Omental fat pad (tissue), 3 donors: ENCODE measurements at regions not wholly inside any gene's neighbourhood (a gene's known extent, or its start where the extent isn't known, plus 50 kb on each side); places are given as distances from the start of the nearest gene placed in this dataset.

ENCODE experiments used
- ATAC-seq: fragments of 150-250 bp; one replicate; pipeline ENCODE4 v1.9.1; 2016; ENCODE audit warnings: mild to moderate bottlenecking, moderate library complexity; ENCODE audit not compliant: low FRiP score
- DNase-seq: peaks from one replicate; pipeline ENCODE4 v3.0.0-alpha.2; 2019; ENCODE audit warnings: low spot score
- CTCF ChIP-seq, 3 donors: fragments of 450-650 bp; IDR thresholded peaks; one replicate each; pipeline ENCODE4 v1.5.1; 2016 to 2017; ENCODE audit warnings: antibody characterized with exemption in 3 of 3, mild to moderate bottlenecking in 3 of 3, moderate library complexity in 2 of 3

DNA sequence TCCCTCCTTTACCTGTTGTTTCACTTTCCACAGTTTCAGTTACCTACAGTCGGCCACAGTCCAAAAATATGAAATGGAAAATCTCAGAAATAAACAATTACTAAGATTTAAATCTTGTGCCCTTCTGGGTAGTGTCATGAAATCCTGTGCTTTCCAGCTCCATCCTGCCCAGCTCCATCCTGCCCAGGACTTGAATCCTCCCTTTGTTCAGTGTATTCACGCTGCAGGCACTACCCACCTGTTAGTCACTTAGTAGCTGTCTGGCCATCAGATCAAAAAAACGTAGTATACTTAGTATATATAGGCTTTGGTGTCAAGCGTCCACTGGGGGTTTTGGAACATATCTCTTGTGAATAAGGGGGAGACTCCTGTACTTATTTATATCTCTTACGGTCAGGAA is 329.0 kb upstream of the SEMA6D start:
- ATAC-seq (no peak), DNase-seq (no peak)
- TF ChIP-seq CTCF (IDR thresholded peaks at IDR 0.05): no peak

DNA sequence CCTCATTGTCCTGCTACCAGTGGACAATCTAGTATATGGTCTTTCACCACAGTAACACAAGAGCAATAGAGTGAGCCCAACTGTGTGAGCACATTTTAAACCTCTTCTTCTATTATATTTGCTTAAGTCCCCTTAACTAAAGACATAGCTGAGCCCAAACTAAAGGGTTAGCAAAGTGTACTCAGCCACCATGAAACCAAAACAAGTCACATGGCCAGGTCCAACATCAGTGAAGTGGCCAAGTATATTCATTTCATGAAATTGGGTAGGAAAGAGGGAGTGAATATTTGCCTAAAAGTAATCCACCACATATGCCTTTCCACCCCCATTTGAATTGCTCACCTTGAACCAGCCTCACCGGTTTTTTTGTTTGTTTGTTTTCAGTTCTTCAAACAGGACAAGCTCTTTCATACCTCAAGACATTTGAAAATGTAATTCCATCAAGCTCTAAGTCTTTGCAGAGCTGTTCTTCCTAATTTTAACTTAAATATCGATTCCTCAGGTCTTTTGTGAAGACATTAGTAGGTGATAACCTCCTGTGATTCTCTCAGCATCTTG is 327.0 kb upstream of the SEMA6D start:
- no peak for DNase-seq
- ATAC-seq: no peak
- no peak for TF ChIP-seq CTCF (IDR thresholded peaks at IDR 0.05)

DNA sequence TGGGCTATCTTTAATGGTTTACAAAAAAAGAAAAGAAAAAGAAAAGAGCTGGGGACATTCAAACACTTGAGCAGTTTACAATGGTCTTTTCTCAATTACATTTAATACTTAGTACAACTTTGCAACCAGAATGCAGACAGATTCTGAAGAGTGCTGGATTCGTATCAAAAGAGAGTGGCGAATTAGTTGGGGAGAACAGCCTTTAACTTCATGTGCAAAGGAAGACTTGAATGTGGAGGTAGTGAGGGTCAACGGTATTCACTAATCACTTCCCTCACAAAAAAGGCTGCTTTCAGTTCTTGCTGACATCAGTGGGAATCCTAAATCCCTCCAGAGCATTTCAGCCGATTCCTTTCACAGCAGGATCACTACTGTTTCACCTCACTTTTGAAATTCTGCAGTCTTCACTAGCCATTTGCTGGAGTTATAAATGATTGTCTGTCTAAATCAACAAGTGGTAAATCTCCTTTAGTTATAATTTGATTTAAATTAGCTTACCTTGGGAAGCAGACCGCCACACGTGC is 323.0 kb upstream of the SEMA6D start:
- DNase-seq (no peak), ATAC-seq (no peak)
- no peak for TF ChIP-seq CTCF (IDR thresholded peaks at IDR 0.05)

DNA sequence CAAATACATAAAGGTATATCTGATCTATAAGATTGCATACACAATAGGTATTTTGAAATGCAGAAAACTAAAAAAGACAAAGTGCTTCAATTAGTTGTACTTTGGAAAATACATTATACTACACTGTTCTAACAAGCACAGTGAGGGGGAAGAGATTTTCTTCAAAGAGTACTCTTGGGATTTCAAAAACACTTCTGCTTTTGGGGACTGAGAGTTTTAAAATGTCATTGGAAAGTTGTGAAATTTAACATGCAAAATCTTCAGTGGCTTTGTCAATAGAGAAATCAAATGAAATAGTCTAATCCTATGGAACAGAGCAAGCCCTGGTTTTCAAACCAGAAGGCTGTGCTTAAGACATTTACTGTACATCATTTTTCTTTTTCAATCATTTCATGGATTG is 322.2 kb upstream of the SEMA6D start:
- DNase-seq (no peak), ATAC-seq (no peak)
- TF ChIP-seq CTCF (IDR thresholded peaks at IDR 0.05): no peak

DNA sequence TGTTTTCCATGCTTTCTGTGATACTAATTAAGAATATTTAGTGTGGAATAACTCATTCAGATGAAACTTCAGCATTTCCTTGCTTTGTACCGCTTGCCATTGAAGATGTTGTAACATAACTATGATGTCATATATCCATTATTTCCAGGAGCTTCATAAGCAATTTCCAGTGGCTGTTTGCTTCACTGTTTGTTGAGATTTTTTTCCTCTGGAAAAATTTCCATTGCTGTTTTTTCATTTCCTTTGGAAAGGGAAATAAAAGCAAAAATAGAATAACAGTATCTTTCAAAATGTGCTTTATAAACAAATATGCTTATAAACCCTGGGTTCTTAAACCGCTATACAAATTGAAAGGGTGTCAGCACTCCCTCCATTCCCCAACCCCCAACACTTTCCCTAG is 319.6 kb upstream of the SEMA6D start:
- DNase-seq (no peak), ATAC-seq (no peak)
- TF ChIP-seq CTCF (IDR thresholded peaks at IDR 0.05): no peak

DNA sequence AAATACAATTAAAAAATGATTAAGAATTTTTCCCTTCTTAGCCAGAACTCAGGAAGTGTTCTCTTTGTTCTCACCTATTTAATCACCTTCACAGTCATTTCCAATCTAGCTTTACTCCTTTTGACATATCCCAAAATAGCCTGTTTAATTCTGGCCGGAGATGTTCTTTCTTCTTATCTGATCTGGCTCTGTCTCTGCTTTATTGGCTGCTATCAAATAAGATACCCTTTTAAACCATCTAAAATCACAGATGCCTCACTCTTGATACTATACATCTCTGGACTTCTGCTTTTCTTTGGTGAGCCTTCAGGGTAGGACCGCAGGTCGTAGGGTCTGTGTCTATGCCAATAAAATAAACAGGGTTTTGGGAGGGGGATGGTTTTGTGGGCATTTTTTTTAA is 319.2 kb upstream of the SEMA6D start:
- DNase-seq: no peak
- ATAC-seq: no peak
- TF ChIP-seq CTCF (IDR thresholded peaks at IDR 0.05): no peak

DNA sequence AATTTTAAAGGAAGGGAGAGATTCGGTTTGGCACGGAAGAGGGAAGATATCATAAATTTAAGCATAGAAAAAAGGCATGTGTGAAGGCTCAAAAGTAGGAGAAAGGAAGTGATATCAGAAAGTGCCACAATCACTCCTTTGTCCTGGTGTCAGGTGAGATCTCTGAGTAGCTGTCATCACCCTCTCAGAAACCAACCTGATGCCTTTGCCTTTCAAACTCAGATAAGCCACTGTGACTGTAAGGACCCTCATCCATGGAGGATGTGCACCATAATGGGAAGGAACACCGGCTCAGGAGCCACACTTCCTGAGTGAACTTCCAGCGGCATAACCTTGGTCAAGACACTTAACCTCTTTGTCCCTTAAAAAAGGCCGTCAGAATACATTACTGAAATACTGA is 318.7 kb upstream of the SEMA6D start:
- no peak for TF ChIP-seq CTCF (IDR thresholded peaks at IDR 0.05)
- ATAC-seq (no peak), DNase-seq (no peak)
